ENCODE measurements at regions not wholly inside any gene's neighbourhood (a gene's known extent, or its start where the extent isn't known, plus 50 kb on each side); places are given as distances from the start of the nearest gene placed in this dataset.

- H3K9me3 ChIP-seq = no peaks in the 10 kb centered on the region
- H3K4me1 ChIP-seq (ENCODE audit: control insufficient read depth in 1 of 2, insufficient read depth in 2 of 2, low read depth in 1 of 2, low read length in 1 of 2) = no peaks in the 10 kb centered on the region
- WGBS (ENCODE audit: low lambda C conversion rate) = 2% methylated on average over 1 of the region's 1 CpG
- no peak overlapping the region for H3K4me2 ChIP-seq
- no peak for DNase-seq
- no peak for TF ChIP-seq ZBTB33 (IDR thresholded peaks at IDR 0.05; ENCODE audit: borderline replicate concordance, low read depth)
- TF ChIP-seq POLR2AphosphoS5 (IDR thresholded peaks at IDR 0.05; ENCODE audit: low read depth, low read length) = no peak
- no peaks in the 10 kb centered on the region for H3K79me2 ChIP-seq (ENCODE audit: insufficient read depth)
- no peaks in the 10 kb centered on the region for H4K20me1 ChIP-seq (ENCODE audit: insufficient read depth)
- H3K4me3 ChIP-seq (ENCODE audit: low read depth in 2 of 2, low read length in 1 of 2) = no peak overlapping the region
- no peaks in the 10 kb centered on the region for H3K27me3 ChIP-seq (ENCODE audit: insufficient read depth)
- H3K36me3 ChIP-seq (replicated peaks in 1 of 2; ENCODE audit: control insufficient read depth in 1 of 2, insufficient read depth in 2 of 2, low read length in 1 of 2) = no peaks in the 10 kb centered on the region
- ChIA-PET CTCF (interaction anchor here (3.6 kb wide), 1 partner anchor 12 kb away, joined by 14 read pairs; no protein-coding TSS in a partner anchor), POLR2A (no interaction called here)
- H3K9ac ChIP-seq = no peak overlapping the region
- H3K9me2 ChIP-seq = no peaks in the 10 kb centered on the region
- H3K27ac ChIP-seq (ENCODE audit: low read depth in 2 of 2, low read length in 1 of 2) = no peak overlapping the region
- no peak overlapping the region for H2AFZ ChIP-seq (ENCODE audit: low read depth)
- H3F3A ChIP-seq (replicated peaks; ENCODE audit: insufficient read depth) = no peaks in the 10 kb centered on the region
Observed at GRCh38 chr14:101695659-101696058, 65.8 kb upstream of the PPP2R5C start.

DNA sequence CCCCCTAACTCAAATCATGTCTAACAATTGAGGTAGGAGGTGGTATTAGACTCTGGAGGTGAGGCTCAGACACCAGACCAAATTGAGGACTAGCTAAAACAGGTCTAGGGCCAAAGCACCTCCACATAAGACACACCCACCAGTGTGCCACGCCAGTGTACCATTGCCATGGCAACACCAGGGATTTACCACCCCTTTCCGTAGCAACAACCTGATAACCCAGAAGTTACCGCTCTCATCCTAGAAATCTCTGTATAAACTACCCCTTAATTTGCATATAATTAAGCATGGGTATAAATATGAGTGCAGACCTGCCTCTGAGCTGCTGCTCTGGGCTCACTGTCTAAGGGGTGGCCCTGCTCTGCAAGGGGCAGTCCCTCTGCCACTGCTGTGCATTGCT is 57.4 kb upstream of the PPP2R5C start:
- H3K27me3 ChIP-seq (ENCODE audit: insufficient read depth) = no peaks in the 10 kb centered on the region
- 49% methylated on average over 3 of the region's 3 CpGs for WGBS (ENCODE audit: low lambda C conversion rate)
- no peaks in the 10 kb centered on the region for H3K9me3 ChIP-seq
- peaks cover 0 to 5% of the 10 kb centered on the region in 2 experiments; a peak in 1 of 4 replicates for H3K4me1 ChIP-seq (ENCODE audit: control insufficient read depth in 1 of 2, insufficient read depth in 2 of 2, low read depth in 1 of 2, low read length in 1 of 2)
- H3K9me2 ChIP-seq = no peaks in the 10 kb centered on the region
- H3F3A ChIP-seq (replicated peaks; ENCODE audit: insufficient read depth) = no peaks in the 10 kb centered on the region
- TF ChIP-seq USF2 (IDR thresholded peaks at IDR 0.05; ENCODE audit: borderline replicate concordance, low read depth, low read length) (no peak), RXRA (IDR thresholded peaks at IDR 0.05; ENCODE audit: borderline replicate concordance, low read depth) (no peak), CHD2 (IDR thresholded peaks at IDR 0.05; ENCODE audit: low read length, partially characterized antibody) (no peak), EZH2phosphoT487 (IDR thresholded peaks at IDR 0.05; ENCODE audit: borderline replicate concordance, low read depth) (no peak), PBX3 (IDR thresholded peaks at IDR 0.05) (no peak), FOXM1 (IDR thresholded peaks at IDR 0.05; ENCODE audit: low read depth) (no peak), NRF1 (IDR thresholded peaks at IDR 0.05; ENCODE audit: low read depth, low read length) (no peak), FOSL2 (IDR thresholded peaks at IDR 0.05; ENCODE audit: borderline replicate concordance, low read depth) (no peak), SMC3 (IDR thresholded peaks at IDR 0.05; ENCODE audit: low read depth, low read length) (no peak), ZBTB33 (IDR thresholded peaks at IDR 0.05; ENCODE audit: borderline replicate concordance, low read depth) (no peak), FOXJ3 (CRISPR knock-in tag; IDR thresholded peaks at IDR 0.05) (no peak), GABPA (IDR thresholded peaks at IDR 0.05; ENCODE audit: low read depth) (no peak), EP300 (IDR thresholded peaks at IDR 0.05; ENCODE audit: borderline replicate concordance in 1 of 2, low read depth in 1 of 2, low read length in 1 of 2) (no peak), JUND (IDR thresholded peaks at IDR 0.05) (no peak), RCOR1 (IDR thresholded peaks at IDR 0.05; ENCODE audit: low read length) (no peak), TAF1 (IDR thresholded peaks at IDR 0.05; ENCODE audit: borderline replicate concordance, low read depth, low read length) (no peak)
- no peak for DNase-seq
- H3K4me2 ChIP-seq = no peak overlapping the region
- no peaks in the 10 kb centered on the region for H3K36me3 ChIP-seq (replicated peaks in 1 of 2; ENCODE audit: control insufficient read depth in 1 of 2, insufficient read depth in 2 of 2, low read length in 1 of 2)
- no peak overlapping the region for H2AFZ ChIP-seq (ENCODE audit: low read depth)
- no peak overlapping the region for H3K9ac ChIP-seq
- no peak overlapping the region for H3K27ac ChIP-seq (ENCODE audit: low read depth in 2 of 2, low read length in 1 of 2)
- POLR2A ChIA-PET = no interaction called here
- no peaks in the 10 kb centered on the region for H4K20me1 ChIP-seq (ENCODE audit: insufficient read depth)
- CTCF ChIA-PET = interaction anchor here (0.6 to 1.3 kb wide), 2 partner anchors 262 to 1318 kb away, joined by 3 to 4 read pairs; no protein-coding TSS in a partner anchor
- no peak overlapping the region for H3K4me3 ChIP-seq (ENCODE audit: low read depth in 2 of 2, low read length in 1 of 2)
- no peaks in the 10 kb centered on the region for H3K79me2 ChIP-seq (ENCODE audit: insufficient read depth)

All from SK-N-SH (cell line).